Activated CD4-positive, alpha-beta T cell treated with anti-CD3 and anti-CD28 coated beads, Interleukin-2, amount 50 U/mL, for 1 hour (primary cell): ENCODE measurements at regions not wholly inside any gene's neighbourhood (a gene's known extent, or its start where the extent isn't known, plus 50 kb on each side); places are given as distances from the start of the nearest gene placed in this dataset.

ENCODE experiments used
- DNase-seq: peaks from one replicate; pipeline ENCODE4 v3.0.0-alpha.2; 2020

DNA sequence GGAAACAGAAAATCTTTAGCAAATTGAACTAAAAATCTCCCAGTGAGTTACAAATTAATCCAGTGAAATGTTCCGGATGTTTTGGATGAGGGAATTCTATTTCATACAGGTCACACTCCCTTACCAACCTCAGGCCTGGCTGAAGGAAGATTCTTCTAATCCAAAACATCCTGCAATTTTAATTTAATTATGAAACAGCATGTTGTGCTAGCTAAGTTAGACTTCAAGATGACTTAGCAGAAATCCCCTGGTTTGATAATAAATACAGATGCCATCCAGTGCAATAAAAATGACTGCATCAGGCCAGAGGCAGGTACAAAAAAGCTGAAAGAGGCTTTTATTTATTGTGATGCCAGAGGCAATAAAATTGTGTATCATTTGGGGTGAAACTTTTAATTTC lies 96.7 kb upstream of the CLDN10 start:
- no peak for DNase-seq

DNA sequence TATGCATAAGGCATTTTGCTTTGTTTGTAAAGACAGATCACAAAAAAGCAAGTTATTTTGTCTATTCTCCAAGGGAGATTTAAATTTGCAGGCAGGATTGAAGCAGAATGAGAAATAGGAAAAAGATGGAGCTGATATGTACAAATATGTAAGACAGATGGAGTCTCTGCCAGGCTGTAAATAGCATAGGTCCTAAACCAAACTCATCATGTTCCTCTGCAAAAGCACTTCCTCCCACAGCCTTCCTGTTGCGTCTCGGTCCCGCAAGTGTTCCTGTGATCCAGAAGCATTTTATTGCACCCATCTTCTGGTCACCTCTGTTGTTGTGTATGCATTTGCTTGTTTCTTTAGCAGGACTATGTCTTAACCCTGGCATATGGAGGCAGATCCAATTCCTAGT lies 95.7 kb upstream of the CLDN10 start:
- DNase-seq: no peak

- DNase-seq: no peak
Observed at GRCh38 chr13:95457294-95457693, 95.2 kb upstream of the CLDN10 start.

GRCh38 chr13:95462801-95463200 lies 89.7 kb upstream of the CLDN10 start:
- DNase-seq: no peak

GRCh38 chr13:95463531-95463930 lies 89.0 kb upstream of the CLDN10 start:
- no peak for DNase-seq

GRCh38 chr13:95470574-95471366 lies 81.8 kb upstream of the CLDN10 start:
- DNase-seq: no peak

DNA sequence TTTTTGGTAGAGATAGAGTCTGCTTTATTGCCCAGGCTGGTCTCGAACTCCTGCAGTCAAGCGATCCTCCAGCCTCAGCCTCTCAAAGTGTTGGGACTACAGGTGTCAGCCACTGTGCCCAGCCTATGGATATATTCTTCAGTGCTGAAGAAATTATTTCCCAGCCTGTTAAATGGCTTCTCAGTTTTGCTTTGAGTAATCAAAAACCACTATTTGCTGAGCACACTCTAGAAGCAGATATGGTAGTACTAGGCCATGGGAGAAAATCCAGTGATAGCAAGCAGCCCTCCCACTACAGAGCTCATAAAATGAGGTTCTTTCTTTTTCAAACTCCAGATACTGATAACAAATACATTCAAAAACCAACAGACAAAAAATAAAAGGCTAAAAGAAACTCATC lies 80.6 kb upstream of the CLDN10 start:
- no peak for DNase-seq

DNA sequence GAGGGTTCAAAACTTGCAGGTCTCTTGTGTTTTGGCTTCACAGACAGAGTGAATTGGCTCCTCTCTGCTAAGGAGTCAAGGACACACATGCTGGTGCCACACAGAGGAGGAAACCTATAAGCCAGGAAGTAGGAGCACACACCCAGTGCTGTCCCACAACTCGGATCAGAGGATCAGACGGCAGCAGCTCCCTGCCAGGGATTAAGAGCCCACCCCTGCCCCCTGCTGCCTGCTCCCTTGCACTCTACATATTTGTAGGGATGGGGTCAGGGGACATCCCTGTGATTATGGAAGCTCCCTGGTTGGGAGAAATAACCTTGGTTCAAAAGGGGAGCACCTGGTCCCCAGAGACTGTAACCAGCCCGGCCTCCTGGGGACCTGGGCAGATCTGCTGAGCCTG lies 77.5 kb upstream of the CLDN10 start:
- no peak for DNase-seq

DNA sequence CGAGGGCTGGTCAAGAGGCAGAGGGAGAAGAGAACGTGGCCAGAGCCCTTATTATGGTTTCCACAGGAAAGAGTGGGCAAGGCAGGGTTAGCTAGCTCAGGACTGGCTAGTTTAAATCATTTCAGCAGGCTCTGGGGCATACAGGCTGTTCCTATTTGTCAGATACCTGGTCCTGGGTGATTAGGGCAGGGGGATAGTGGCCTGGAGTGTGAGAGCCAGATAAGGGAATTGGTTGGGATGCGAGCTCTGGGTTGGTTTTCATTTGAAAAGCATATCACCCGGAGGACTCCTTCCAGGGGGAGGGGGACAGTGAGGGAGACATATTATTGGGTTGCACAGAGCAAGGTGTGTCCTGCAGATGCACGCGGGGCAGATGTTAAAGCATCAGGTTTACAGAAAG lies 75.3 kb upstream of the CLDN10 start:
- DNase-seq: no peak

DNA sequence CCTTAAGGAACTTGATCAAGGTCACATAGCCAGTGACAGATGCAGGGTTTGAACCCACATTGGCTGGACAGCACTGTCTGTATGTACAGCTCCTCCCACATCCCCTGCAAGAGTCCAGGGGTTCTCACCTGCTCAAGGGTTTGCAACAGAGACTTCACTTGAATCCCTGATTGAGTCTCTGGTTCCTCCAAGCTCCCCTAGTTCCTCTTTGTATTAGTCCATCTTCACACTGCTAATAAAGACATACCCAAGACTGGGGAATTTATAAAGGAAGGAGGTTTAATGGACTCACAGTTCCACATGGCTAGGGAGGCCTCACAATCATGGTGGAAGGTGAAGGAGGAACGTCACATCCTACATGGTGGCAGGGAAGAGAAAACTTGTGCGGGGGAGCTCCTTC lies 72.8 kb upstream of the CLDN10 start:
- no peak for DNase-seq

- no peak for DNase-seq
Observed at GRCh38 chr13:95480131-95480545, 72.4 kb upstream of the CLDN10 start.

GRCh38 chr13:95480791-95481780 lies 71.4 kb upstream of the CLDN10 start:
- DNase-seq: no peak

DNA sequence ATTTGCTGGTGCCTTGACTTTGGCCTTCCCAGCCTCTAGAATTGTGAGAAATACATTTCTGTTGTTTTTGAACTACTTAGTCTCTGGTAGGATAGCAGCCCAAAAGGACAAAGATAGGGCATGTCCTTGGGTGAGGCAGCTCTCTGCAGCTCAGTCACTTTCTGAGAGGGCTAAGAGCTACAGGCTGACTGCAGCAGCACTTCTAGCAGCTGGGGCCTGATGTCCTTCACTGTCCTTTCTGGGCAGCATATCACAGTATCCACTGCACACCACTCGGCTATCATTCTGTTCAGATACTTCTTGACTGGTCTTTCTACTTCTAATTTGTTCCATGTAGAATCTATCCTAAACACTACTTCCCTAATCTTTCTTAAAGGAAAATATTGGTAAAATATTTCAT lies 68.5 kb upstream of the CLDN10 start:
- DNase-seq: no peak

DNA sequence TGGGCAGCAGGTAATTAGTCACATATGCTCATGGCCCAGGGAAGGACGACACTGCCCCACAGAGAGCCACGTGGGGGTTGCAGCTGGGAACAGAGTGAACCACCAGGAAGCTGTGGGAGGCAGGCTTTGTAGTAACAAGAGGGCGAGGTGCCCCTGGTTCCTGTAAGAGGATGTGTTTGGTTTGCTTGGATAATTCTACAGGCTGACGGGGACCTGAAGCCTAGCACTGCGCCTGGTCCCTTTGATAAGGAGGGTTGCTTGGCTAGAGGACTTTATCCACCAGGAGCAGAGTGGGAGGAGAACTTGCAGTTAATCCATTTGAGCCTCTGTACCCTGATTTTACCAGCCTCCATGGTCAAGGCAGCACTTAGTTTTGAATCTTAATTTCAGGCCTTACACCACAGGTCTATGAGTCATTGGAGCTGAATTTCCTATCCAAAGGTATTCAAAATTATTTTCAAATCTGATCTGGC lies 67.4 kb upstream of the CLDN10 start:
- no peak for DNase-seq

GRCh38 chr13:95485518-95486144 lies 66.9 kb upstream of the CLDN10 start:
- DNase-seq: no peak

DNA sequence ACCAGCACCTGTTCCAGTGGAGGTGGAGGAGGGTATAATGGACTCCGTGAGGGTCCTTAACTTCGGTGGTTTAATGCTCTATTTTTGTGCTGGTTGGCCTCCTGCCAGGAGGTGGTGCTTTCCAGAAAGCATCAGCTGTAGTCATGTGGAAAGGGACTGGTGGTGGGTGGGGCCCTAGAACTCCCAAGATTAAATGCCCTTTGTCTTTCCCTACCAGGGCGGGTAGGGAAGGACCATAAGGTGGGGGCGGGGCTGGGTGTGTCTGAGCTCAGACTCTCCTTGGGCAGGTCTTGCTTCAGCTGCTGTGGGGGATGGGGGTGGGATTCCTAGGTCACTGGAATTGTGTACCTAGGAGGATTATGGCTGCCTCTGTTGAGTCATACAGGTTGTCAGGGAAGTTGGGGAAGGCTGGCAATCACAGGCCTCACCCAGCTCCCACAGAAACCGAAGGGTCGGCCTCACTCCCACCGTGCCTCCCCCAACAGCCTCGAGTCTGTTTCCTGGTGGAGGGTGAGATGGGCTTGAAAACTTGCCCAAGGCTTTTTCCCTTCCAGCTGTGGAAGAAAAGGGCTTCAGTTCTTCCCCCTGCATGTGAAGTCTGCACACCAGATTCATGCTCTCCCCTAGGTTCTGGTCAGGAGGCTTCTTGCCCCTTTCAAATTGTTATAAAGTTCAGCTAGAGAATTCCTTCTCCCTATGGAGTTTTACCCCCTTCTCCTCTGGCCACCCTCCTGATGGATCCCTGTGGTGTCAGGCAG lies 60.3 kb upstream of the CLDN10 start:
- DNase-seq: no peak

DNA sequence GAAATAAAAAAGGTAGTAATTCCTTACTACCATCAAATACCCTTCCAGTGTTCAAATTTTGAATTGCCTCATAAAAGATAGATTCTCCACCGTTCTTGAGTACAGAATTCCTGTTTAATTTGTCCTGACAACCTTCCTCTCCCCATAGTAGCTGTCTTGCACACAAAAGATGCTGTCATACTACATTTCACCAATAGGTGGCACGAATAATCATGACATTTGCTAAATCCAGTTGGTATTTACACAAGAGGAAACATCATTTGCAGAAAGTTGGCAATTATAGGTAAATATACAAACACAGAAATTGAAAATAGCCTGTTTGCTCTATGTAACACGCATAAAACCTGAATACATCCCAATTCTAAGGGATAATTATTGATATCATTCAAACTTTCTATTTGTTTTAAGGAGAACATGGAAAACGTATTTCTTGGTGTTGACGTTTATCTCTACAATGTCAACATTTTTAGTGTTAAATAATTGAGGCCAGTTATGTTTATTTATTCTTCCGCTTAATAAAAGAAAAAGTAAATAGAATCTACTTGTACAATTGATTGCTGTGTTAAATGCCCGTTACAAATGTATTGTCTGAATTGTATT lies 58.3 kb upstream of the CLDN10 start:
- no peak for DNase-seq

DNA sequence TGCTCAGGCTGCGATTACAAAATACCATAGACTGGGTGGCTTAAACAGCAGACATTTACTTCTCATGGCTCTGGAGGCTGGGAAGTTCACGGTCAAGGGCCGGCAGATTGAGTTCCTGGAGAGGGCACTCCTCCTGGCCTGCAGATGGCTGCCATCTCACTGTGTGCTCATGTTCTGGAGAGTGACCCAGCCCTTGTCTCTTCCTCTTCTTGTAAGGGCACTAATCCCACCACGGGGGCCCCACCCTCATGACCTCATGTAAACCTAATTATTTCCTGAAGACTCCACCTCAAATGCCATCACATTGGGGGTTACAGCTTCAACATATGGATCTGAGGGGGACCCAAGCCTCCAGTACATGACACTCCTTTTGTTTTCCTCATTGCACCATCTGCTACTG lies 56.0 kb upstream of the CLDN10 start:
- DNase-seq: no peak

GRCh38 chr13:95497381-95497807 lies 55.1 kb upstream of the CLDN10 start:
- no peak for DNase-seq

DNA sequence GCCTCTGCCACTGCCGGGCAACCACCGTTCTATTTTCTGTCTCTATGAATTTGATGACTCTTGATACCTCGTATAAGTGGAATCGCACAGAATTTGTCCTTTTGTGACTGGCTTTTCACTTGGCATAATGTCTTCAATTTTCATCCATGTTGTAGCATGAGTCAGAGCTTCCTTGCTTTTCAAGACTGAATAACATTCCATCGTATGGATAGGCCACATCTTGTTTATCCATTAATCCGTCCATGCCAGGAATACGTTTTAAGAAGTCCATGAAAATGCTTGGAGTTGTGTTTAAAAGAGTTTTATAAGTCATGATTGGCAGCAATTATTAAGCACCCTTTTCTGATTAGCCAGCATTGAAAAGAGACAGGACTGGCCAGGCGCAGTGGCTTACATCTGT lies 53.6 kb upstream of the CLDN10 start:
- DNase-seq: no peak

DNA sequence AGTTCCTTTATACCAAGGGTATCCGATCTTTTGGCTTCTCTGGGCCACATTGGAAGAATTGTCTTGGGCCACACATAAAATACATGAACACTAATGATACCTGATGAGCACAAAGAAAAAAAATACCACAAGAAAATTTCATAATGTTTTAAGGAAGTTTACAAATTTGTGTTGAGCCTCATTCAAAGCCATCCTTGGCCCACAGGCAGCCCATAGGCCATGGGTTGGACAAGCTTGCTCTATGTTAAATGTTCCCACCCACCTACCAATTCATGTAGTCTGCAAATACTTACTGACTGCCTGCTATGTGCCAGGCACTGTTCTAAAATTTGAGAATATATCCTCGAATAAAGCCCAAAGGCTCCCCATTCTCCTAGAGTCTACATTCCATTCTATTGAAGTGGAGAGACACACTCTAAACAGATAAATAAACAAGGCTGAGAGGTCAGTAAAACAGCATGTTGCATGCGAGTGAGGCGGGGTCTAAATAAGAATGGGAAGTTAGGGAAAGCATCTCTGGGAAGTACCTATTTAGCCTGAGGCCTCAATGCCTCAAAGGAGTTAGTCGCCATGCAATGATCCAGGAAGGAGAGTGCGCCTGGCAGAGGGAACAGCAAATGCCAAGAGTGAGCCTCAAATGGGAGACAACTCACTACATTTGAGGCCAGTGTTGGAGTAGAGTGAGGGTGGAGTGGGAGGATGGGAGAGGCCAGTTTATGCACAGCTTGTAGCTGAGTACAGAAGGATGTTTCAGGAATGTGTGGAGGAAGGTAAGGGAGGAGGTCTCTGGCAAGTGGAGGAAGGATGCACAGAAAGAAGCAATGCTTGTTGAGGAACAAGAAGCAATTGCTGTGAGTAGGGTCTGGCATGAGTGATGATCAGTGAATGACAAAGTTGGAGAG lies 52.5 kb upstream of the CLDN10 start:
- no peak for DNase-seq
